HG02840 (cell line): ENCODE measurements at regions not wholly inside any gene's neighbourhood (a gene's known extent, or its start where the extent isn't known, plus 50 kb on each side); places are given as distances from the start of the nearest gene placed in this dataset.

ENCODE experiments used
- ATAC-seq: cut with Tn5 transposase; IDR thresholded peaks from one replicate; pipeline ENCODE4 v1.9.1; 2021; ENCODE audit warnings: mild to moderate bottlenecking, moderate library complexity, moderate number of reproducible peaks; ENCODE audit not compliant: unreplicated experiment, low FRiP score

- ATAC-seq = no peak
Measured at GRCh38 chr11:79739591-79739990, 298.8 kb upstream of the TENM4 start.

GRCh38 chr11:79727221-79727620 lies 286.4 kb upstream of the TENM4 start:
- ATAC-seq = no peak

- no peak for ATAC-seq
Measured at GRCh38 chr11:79720115-79720514, 279.3 kb upstream of the TENM4 start.

GRCh38 chr11:79708319-79708932 lies 267.6 kb upstream of the TENM4 start:
- no peak for ATAC-seq

DNA sequence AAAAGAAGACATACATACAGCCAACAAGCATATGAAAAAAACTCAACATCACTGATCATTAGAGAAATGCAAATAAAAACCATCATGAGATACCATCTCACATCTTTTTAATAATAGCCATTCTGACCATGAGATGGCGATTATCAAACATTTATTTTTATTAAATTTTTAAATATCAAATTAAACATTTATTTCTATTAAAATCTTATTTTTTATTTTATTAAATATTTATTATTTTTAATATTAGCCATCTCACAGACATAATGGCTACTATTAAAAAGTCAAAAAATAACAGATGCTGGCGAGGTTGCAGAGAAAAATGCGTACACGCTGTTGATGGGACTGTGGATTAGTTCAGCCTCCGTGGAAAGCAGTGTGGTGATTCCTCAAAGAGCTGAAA lies 264.8 kb upstream of the TENM4 start:
- ATAC-seq = no peak

GRCh38 chr11:79702303-79702702 lies 261.5 kb upstream of the TENM4 start:
- no peak for ATAC-seq

DNA sequence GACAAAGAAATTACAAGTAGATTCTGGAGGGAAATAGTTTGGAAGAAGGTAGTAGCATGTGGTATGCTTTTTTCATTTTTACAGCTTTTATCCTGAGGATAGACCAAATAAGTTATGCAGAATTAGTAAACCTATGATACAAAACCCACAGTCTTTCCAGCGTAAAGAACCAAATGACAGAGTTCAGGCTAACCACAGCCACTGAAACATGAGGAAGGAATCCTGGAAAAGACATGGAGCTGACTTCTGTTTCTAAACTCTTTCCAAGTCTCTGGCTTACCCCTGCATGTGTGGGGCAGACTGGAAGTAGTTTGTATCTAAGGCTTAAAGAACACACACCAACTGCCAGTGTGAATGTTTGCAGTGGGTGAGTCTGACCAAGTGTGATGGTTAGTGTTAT lies 258.4 kb upstream of the TENM4 start:
- ATAC-seq = no peak

GRCh38 chr11:79697905-79698304 lies 257.1 kb upstream of the TENM4 start:
- ATAC-seq = no peak

DNA sequence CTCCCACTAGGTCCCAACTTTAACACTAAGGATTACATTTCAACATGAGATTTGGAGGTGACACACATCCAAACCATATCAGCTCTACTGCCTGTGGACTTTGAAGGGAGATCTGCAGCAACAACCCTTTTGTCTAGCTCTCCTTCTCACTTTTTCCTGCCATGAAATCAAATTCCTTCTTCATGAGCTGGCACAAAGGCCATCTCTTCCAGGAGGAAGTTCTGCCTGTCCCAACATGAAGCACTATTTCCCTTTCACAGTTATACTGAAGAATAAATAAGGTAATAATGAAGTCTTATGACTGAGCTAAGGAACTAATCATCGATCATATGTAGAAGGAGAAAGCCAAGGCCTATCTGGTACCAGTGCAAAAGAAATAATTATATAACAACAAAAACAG lies 253.5 kb upstream of the TENM4 start:
- no peak for ATAC-seq

GRCh38 chr11:79691445-79691844 lies 250.6 kb upstream of the TENM4 start:
- no peak for ATAC-seq

DNA sequence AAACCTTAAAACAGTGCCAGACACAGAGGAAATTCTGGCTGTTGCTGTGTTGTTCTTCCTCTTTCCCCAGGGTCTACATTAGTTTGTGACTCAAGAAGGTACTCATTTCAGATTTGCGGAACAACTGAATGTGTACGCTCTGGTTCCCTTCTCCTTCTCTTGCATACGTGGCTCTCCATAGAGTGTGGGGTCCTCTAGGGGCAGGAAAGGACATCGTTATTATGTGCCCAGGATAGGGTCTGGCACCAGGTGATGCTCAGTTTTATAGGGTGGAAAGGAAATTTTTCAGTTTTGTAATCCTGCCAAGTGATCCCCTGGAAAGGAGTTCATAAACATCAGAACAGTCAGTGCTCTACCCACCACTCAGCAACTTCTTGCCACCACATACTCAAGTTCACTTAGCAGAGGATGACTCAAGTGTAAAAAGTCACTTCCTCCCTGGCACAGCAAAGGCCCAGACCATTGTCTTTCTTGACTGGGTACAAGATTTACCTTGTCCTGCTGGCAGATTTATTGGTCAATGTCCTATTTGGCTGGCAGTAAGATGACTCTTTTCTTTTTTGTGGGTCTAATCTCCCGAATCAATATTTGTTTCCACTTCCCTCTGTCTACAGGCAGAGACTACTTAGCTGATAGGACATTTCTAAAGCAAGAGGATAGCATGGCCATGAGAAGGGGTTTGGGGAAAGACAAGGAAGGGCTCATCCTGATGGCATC lies 246.0 kb upstream of the TENM4 start:
- no peak for ATAC-seq

GRCh38 chr11:79683930-79684329 lies 243.1 kb upstream of the TENM4 start:
- ATAC-seq = no peak

GRCh38 chr11:79678780-79679452 lies 238.1 kb upstream of the TENM4 start:
- ATAC-seq = no peak

DNA sequence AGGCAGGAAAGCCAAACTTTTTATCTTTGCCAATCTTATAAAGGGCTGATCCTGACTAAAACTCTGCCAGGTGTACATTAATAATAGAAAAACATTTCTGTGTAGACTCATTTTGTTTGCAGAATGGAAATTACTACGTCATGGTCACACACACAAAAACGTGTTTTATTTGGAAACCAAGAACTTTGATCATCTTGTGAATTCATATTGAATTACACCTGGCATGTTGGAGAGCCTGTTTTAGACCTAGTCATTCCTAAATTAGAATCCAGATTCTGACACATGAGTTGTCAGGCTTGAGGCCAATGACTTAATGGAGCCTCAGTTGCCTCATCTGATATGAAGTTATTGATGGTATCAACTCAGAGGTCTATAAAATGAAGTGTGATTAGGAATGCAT lies 235.6 kb upstream of the TENM4 start:
- ATAC-seq = no peak

DNA sequence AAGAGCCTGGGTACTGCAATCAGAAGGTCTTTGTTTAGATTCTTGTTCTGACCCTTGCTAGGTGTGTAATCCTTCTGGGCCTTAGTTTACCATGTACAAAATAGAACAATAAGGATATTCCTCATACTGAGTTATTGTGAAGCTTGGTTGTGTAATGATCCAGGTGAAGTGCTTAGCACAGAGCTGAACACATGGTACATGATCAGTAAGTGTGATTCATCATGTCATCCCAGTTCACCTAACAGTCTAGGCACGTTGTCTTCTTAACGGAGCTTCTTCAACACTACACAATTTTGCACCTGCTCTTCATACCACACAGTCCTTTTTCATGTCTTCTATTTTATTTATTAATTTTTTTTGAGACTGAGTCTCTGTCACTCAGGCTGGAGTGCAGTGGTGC lies 234.3 kb upstream of the TENM4 start:
- no peak for ATAC-seq

DNA sequence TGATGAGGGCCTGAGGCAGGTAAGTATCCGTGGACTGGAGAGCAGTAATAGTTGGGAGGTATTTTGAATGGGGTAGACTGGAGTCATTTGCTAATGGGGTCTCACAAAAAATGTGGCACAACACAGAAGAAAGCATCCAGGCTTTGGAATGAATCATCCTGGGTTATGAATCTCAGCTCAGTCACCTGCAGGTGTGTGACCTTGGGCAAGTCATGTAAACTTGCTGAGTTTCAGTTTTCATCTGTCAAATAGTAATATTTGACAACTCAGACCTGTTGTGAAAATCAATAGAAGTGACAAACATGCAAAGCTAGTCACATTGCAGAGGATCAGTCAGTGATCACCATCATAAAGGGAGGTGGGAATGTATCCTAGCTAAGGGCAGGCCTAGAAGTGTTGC lies 232.0 kb upstream of the TENM4 start:
- no peak for ATAC-seq

DNA sequence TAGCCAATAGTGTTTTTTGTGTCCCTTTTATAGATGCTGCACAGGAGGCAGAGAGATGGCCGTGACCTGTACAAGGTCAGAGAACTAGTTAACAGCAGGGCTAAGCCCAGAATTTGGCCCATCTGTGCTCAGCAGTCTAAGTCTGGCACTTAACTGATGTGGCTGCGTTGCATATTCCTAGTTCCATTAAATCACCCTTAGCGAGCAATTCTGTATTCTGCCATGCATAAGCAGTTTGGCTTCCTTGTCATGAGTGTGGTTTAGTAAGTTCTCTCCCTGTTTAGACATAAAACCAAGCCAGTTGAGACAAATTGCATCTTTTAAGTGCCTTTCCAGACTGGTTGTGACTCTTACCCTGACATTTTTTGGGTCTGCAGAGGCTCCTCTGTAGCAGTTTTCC lies 230.6 kb upstream of the TENM4 start:
- no peak for ATAC-seq

- ATAC-seq = no peak
Measured at GRCh38 chr11:79670882-79671281, 230.1 kb upstream of the TENM4 start.

- no peak for ATAC-seq
Measured at GRCh38 chr11:79668575-79668974, 227.7 kb upstream of the TENM4 start.

- no peak for ATAC-seq
Measured at GRCh38 chr11:79667380-79667779, 226.6 kb upstream of the TENM4 start.

DNA sequence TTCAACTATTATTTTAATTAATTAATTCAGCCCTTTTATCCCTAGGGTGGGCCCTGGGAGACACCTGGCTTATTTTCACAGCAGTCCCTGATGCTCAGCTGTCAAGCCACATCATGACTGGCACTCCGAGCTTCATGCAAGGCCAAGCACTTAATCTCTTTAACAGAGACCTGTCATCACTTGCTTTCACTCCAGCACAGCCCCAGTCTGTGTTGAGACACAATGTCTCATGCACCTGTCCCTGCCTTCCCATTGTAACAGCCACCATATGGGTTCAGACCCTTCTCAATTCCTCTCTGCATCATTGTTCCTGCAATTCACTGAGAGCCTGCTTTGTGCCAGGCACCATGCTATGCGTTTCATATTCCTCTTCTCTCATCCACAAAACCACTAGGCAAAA lies 222.2 kb upstream of the TENM4 start:
- no peak for ATAC-seq

GRCh38 chr11:79661373-79661772 lies 220.5 kb upstream of the TENM4 start:
- ATAC-seq = no peak
